ENCODE measurements at regions not wholly inside any gene's neighbourhood (a gene's known extent, or its start where the extent isn't known, plus 50 kb on each side); places are given as distances from the start of the nearest gene placed in this dataset.
"Not testable (repeated sequence)": the region's sequence is repeated elsewhere in the genome, so short reads cannot be mapped to it uniquely, and the experiment has no call there.

GRCh38 chr4:117135634-117136354, 50.4 kb upstream of the TRAM1L1 start:
- TF ChIP-seq ZFP3 (CRISPR knock-in tag; IDR thresholded peaks at IDR 0.05) (no peak), ESRRG (CRISPR knock-in tag; IDR thresholded peaks at IDR 0.05) (no peak), CSDC2 (CRISPR knock-in tag; IDR thresholded peaks at IDR 0.05) (no peak), ISL1 (CRISPR knock-in tag; IDR thresholded peaks at IDR 0.05) (no peak), BACH2 (CRISPR knock-in tag; IDR thresholded peaks at IDR 0.05; ENCODE audit: borderline replicate concordance) (no peak), RARB (CRISPR knock-in tag; IDR thresholded peaks at IDR 0.05) (no peak), TCF4 (CRISPR knock-in tag; IDR thresholded peaks at IDR 0.05; ENCODE audit: borderline replicate concordance) (no peak), ARNTL (CRISPR knock-in tag; IDR thresholded peaks at IDR 0.05; ENCODE audit: borderline replicate concordance, low read depth) (no peak), POU6F1 (CRISPR knock-in tag; IDR thresholded peaks at IDR 0.05; ENCODE audit: borderline replicate concordance, low read depth) (no peak), SNAI2 (CRISPR knock-in tag; IDR thresholded peaks at IDR 0.05) (no peak), TSHZ2 (CRISPR knock-in tag; IDR thresholded peaks at IDR 0.05) (no peak), ZNF8 (CRISPR knock-in tag; IDR thresholded peaks at IDR 0.05) (no peak), ZC3H10 (CRISPR knock-in tag; IDR thresholded peaks at IDR 0.05) (no peak)
- no peak for ATAC-seq

GRCh38 chr4:117137145-117137544, 51.8 kb upstream of the TRAM1L1 start:
- peak; percentile 51 for ATAC-seq
- no peak for TF ChIP-seq ZNF565 (CRISPR knock-in tag; conservative IDR thresholded peaks at IDR 0.05; ENCODE audit: low read depth)

- not testable (repeated sequence) for ATAC-seq
Observed at GRCh38 chr4:117138732-117139131, 53.4 kb upstream of the TRAM1L1 start.

- ATAC-seq = no peak
- no peak for TF ChIP-seq ZNF8 (CRISPR knock-in tag; IDR thresholded peaks at IDR 0.05)
- TF ChIP-seq PPARA (CRISPR knock-in tag; IDR thresholded peaks at IDR 0.05; ENCODE audit: borderline replicate concordance) = no peak
- no peak for TF ChIP-seq RARB (CRISPR knock-in tag; IDR thresholded peaks at IDR 0.05)
- no peak for TF ChIP-seq CREB5 (CRISPR knock-in tag; IDR thresholded peaks at IDR 0.05; ENCODE audit: low read depth)
- TF ChIP-seq ESRRG (CRISPR knock-in tag; IDR thresholded peaks at IDR 0.05) = no peak
- TF ChIP-seq ISL1 (CRISPR knock-in tag; IDR thresholded peaks at IDR 0.05) = no peak
- no peak for TF ChIP-seq OSR1 (CRISPR knock-in tag; IDR thresholded peaks at IDR 0.05)
- no peak for TF ChIP-seq ARNTL (CRISPR knock-in tag; IDR thresholded peaks at IDR 0.05; ENCODE audit: borderline replicate concordance, low read depth)
- no peak for TF ChIP-seq SNAI2 (CRISPR knock-in tag; IDR thresholded peaks at IDR 0.05)
- TF ChIP-seq TSHZ2 (CRISPR knock-in tag; IDR thresholded peaks at IDR 0.05) = no peak
- no peak for TF ChIP-seq CSDC2 (CRISPR knock-in tag; IDR thresholded peaks at IDR 0.05)
- TF ChIP-seq PATZ1 (CRISPR knock-in tag; IDR thresholded peaks at IDR 0.05; ENCODE audit: borderline replicate concordance) = no peak
Observed at GRCh38 chr4:117154251-117154650, 68.9 kb upstream of the TRAM1L1 start.
